Peyer's patch (tissue), 4 donors: ENCODE measurements at regions not wholly inside any gene's neighbourhood (a gene's known extent, or its start where the extent isn't known, plus 50 kb on each side); places are given as distances from the start of the nearest gene placed in this dataset.

Experiments used
- CTCF ChIP-seq, 6 experiments: fragments of 450-650 bp in 4 of 6; fragments of 200-600 bp in 2 of 6; sonication (generic) in 1 of 6; IDR thresholded peaks; one replicate each; pipeline ENCODE4 v1.5.1; 2017 to 2019; ENCODE audit warnings: antibody characterized with exemption in 6 of 6, mild to moderate bottlenecking in 3 of 6, moderate library complexity in 1 of 6
- POLR2A ChIP-seq, 2 donors: fragments of 450-650 bp; IDR thresholded peaks; one replicate each; pipeline ENCODE4 v1.5.1; 2017; ENCODE audit warnings: antibody characterized with exemption in 2 of 2, mild to moderate bottlenecking in 2 of 2, moderate library complexity in 2 of 2

- TF ChIP-seq CTCF (IDR thresholded peaks at IDR 0.05) (no peak), POLR2A (IDR thresholded peaks at IDR 0.05) (no peak)
These were observed 646.4 kb upstream of the MGMT start for GRCh38 chr10:128820663-128821062.
